IMR-90 (cell line): ENCODE measurements at regions not wholly inside any gene's neighbourhood (a gene's known extent, or its start where the extent isn't known, plus 50 kb on each side); places are given as distances from the start of the nearest gene placed in this dataset.
A peak's percentile ranks its signal among the peaks of the same experiment; 100 is the strongest.

ENCODE experiments used
- ATAC-seq: fragments of 200-7000 bp; cut with Tn5 transposase; 2 replicates; pipeline ENCODE4 v1.9.1; 2020; ENCODE audit warnings: low read depth, mild to moderate bottlenecking, moderate library complexity
- BruUV-seq: library from RNA; stranded (reverse); fragments of 400-500 nt; replicated peaks from 2 replicates; lab custom pipeline; 2021; lab: Mats Ljungman, UMichigan
- CTCF ChIA-PET: fragments of 300-600 bp; formaldehyde crosslinking; extraction: SDS; loops from one replicate; lab custom pipeline; 2021; ENCODE audit warnings: antibody characterized with exemption; lab: Yijun Ruan, JAX
- POLR2A ChIA-PET: fragments of 300-600 bp; sonication (Branson Sonifier 250); formaldehyde crosslinking; loops from one replicate; lab custom pipeline; 2022; ENCODE audit warnings: antibody characterized with exemption; ENCODE audit not compliant: unreplicated experiment; lab: Charles Lee
- DNase-seq: peaks from one replicate; pipeline ENCODE4 v3.0.0; 2013
- H2AFZ ChIP-seq: replicated peaks from 2 replicates; pipeline ENCODE3; 2013; ENCODE audit warnings: low read length, mild to moderate bottlenecking; ENCODE audit not compliant: poor library complexity
- H2AK5ac ChIP-seq: 2 replicates; pipeline ENCODE4 v1.6.1; 2013; ENCODE audit warnings: low read depth, low read length, inconsistent platforms
- H2AK9ac ChIP-seq: replicated peaks from 2 replicates; pipeline ENCODE3; 2013; ENCODE audit warnings: mild to moderate bottlenecking, low read depth, low read length, moderate library complexity; ENCODE audit not compliant: poor library complexity
- H2BK120ac ChIP-seq: 2 replicates; pipeline ENCODE4 v1.6.1; 2013; ENCODE audit warnings: low read depth, low read length, inconsistent platforms
- H2BK15ac ChIP-seq: 3 replicates; pipeline ENCODE4 v1.6.1; 2013; ENCODE audit warnings: low read depth, low read length, inconsistent platforms
- H2BK20ac ChIP-seq: 2 replicates; pipeline ENCODE4 v1.6.1; 2013; ENCODE audit warnings: low read depth, mild to moderate bottlenecking, inconsistent platforms, low read length, moderate library complexity
- H2BK5ac ChIP-seq: 2 replicates; pipeline ENCODE4 v1.6.1; 2013; ENCODE audit warnings: mild to moderate bottlenecking, low read depth, low read length, inconsistent platforms; ENCODE audit not compliant: poor library complexity, severe bottlenecking
- H3K14ac ChIP-seq: replicated peaks from 2 replicates; pipeline ENCODE4 v1.6.1; 2013; ENCODE audit warnings: low read depth, low read length, inconsistent platforms
- H3K18ac ChIP-seq: 2 replicates; pipeline ENCODE4 v1.6.1; 2013; ENCODE audit warnings: low read depth, low read length, control low read depth
- H3K23ac ChIP-seq: 2 replicates; pipeline ENCODE4 v1.6.1; 2013; ENCODE audit warnings: low read depth, low read length, inconsistent platforms
- H3K27ac ChIP-seq: 2 replicates; pipeline ENCODE4 v1.5.1; 2013; ENCODE audit warnings: mild to moderate bottlenecking, control low read depth, low read length; ENCODE audit not compliant: insufficient read depth
- H3K27me3 ChIP-seq: 2 replicates; pipeline ENCODE4 v1.6.1; 2013; ENCODE audit warnings: low read length; ENCODE audit not compliant: control insufficient read depth, insufficient read depth
- H3K36me3 ChIP-seq: 2 replicates; pipeline ENCODE4 v1.6.1; 2013; ENCODE audit warnings: low read length, mixed read lengths; ENCODE audit not compliant: control insufficient read depth, insufficient read depth
- H3K4ac ChIP-seq: 2 replicates; pipeline ENCODE4 v1.6.1; 2013; ENCODE audit warnings: low read depth, low read length, inconsistent platforms
- H3K4me1 ChIP-seq: 2 replicates; pipeline ENCODE4 v1.6.1; 2013; ENCODE audit warnings: low read length, mixed read lengths; ENCODE audit not compliant: control insufficient read depth, insufficient read depth
- H3K4me2 ChIP-seq: 2 replicates; pipeline ENCODE4 v1.6.1; 2013; ENCODE audit warnings: low read depth, mild to moderate bottlenecking, control low read depth, low read length, moderate library complexity
- H3K4me3 ChIP-seq: 2 replicates; pipeline ENCODE4 v1.5.1; 2013; ENCODE audit warnings: low read depth, mild to moderate bottlenecking, control low read depth, low read length, moderate library complexity; ENCODE audit not compliant: insufficient read depth
- H3K56ac ChIP-seq: 2 replicates; pipeline ENCODE4 v1.6.1; 2013; ENCODE audit warnings: low read length, inconsistent platforms; ENCODE audit not compliant: insufficient read depth; ENCODE audit errors: extremely low read depth
- H3K79me1 ChIP-seq, 2 experiments: 2 replicates each; pipeline ENCODE4 v1.6.1; 2013; ENCODE audit warnings: low read length in 2 of 2, inconsistent platforms in 1 of 2, low read depth in 1 of 2
- H3K9ac ChIP-seq: 2 replicates; pipeline ENCODE4 v1.6.1; 2013; ENCODE audit warnings: low read depth, low read length, control low read depth
- H3K9me1 ChIP-seq: 2 replicates; pipeline ENCODE4 v1.6.1; 2013; ENCODE audit warnings: low read length, inconsistent platforms; ENCODE audit not compliant: insufficient read depth
- H3K9me3 ChIP-seq: 2 replicates; pipeline ENCODE4 v1.6.1; 2013; ENCODE audit warnings: low read length; ENCODE audit not compliant: control insufficient read depth, insufficient read depth
- H4K20me1 ChIP-seq: 2 replicates; pipeline ENCODE4 v1.6.1; 2013; ENCODE audit warnings: low read length, inconsistent platforms; ENCODE audit not compliant: insufficient read depth
- H4K5ac ChIP-seq: 2 replicates; pipeline ENCODE4 v1.6.1; 2013; ENCODE audit warnings: mild to moderate bottlenecking, low read depth, low read length, control low read depth
- H4K8ac ChIP-seq, 2 experiments: 2 replicates each; pipeline ENCODE4 v1.6.1; 2013; ENCODE audit warnings: low read depth in 2 of 2, low read length in 2 of 2, control low read depth in 1 of 2, inconsistent platforms in 1 of 2
- H4K91ac ChIP-seq: 2 replicates; pipeline ENCODE4 v1.6.1; 2013; ENCODE audit warnings: low read depth, low read length, inconsistent platforms; ENCODE audit not compliant: insufficient read depth
- BHLHE40 ChIP-seq: fragments of 150-350 bp; IDR thresholded peaks from 2 replicates; pipeline ENCODE4 v1.6.1; 2016; ENCODE audit warnings: mild to moderate bottlenecking, low read depth, low read length
- CEBPB ChIP-seq: IDR thresholded peaks from 2 replicates; pipeline ENCODE4 v1.6.1; 2012; ENCODE audit warnings: low read depth, low read length, improper control_type of control experiment
- CHD1 ChIP-seq: IDR thresholded peaks from 2 replicates; pipeline ENCODE4 v1.6.1; 2012; ENCODE audit warnings: low read depth, low read length, improper control_type of control experiment
- ELK1 ChIP-seq: fragments of 150-350 bp; IDR thresholded peaks from 2 replicates; pipeline ENCODE4 v1.6.1; 2016; ENCODE audit warnings: low read depth, mild to moderate bottlenecking, low read length, moderate library complexity, borderline replicate concordance
- FOS ChIP-seq: fragments of 150-350 bp; IDR thresholded peaks from 2 replicates; pipeline ENCODE4 v1.6.1; 2016; ENCODE audit warnings: low read depth, low read length
- MAFK ChIP-seq: IDR thresholded peaks from 2 replicates; pipeline ENCODE4 v1.6.1; 2012; ENCODE audit warnings: low read depth, low read length, improper control_type of control experiment
- MAZ ChIP-seq: IDR thresholded peaks from 2 replicates; pipeline ENCODE4 v1.6.1; 2012; ENCODE audit warnings: low read depth, mild to moderate bottlenecking, low read length, improper control_type of control experiment, moderate library complexity, borderline replicate concordance
- MXI1 ChIP-seq: IDR thresholded peaks from 2 replicates; pipeline ENCODE4 v1.6.1; 2012; ENCODE audit warnings: low read depth, mild to moderate bottlenecking, low read length, moderate library complexity, borderline replicate concordance
- POLR2A ChIP-seq: IDR thresholded peaks from 2 replicates; pipeline ENCODE4 v1.6.1; 2012; ENCODE audit warnings: mild to moderate bottlenecking, low read depth, low read length
- RAD21 ChIP-seq: IDR thresholded peaks from 2 replicates; pipeline ENCODE4 v1.6.1; 2012; ENCODE audit warnings: low read length, improper control_type of control experiment
- RCOR1 ChIP-seq: IDR thresholded peaks from 2 replicates; pipeline ENCODE4 v1.6.1; 2012; ENCODE audit warnings: mild to moderate bottlenecking, low read length, improper control_type of control experiment; ENCODE audit not compliant: insufficient replicate concordance
- RFX5 ChIP-seq: IDR thresholded peaks from 2 replicates; pipeline ENCODE4 v1.8.0; 2012; ENCODE audit warnings: low read depth, mild to moderate bottlenecking, low read length, moderate library complexity
- SMC3 ChIP-seq: fragments of 150-350 bp; IDR thresholded peaks from 2 replicates; pipeline ENCODE4 v1.6.1; 2016; ENCODE audit warnings: low read depth, mild to moderate bottlenecking, antibody characterized with exemption, low read length, moderate library complexity
- USF2 ChIP-seq: fragments of 150-350 bp; IDR thresholded peaks from 2 replicates; pipeline ENCODE4 v1.6.1; 2017; ENCODE audit warnings: mild to moderate bottlenecking, antibody characterized with exemption, low read length, low read depth
- WGBS, 2 experiments: methylation state at CpG; one replicate each; pipeline versions ENCODE4 v1.1.5 to v1.1.7; 2013; ENCODE audit warnings: missing lambda C conversion rate in 2 of 2; ENCODE audit not compliant: insufficient read length in 1 of 2; ENCODE audit errors: extremely low coverage in 2 of 2; 5-methylcytosine and 5-hydroxymethylcytosine counted together
- dilution Hi-C: fragments of 300-500 bp; cut with HindIII; formaldehyde crosslinking; loops from one replicate; pipeline ENCODE4 v1.14.3; 2018; ENCODE audit warnings: low sequenced_read_pairs; ENCODE audit not compliant: unreplicated experiment
- in situ Hi-C: fragments of 300-500 bp; cut with MboI; formaldehyde crosslinking; loops from 3 replicates; pipeline ENCODE4 v1.14.3; 2019; ENCODE audit warnings: low sequenced_read_pairs, inconsistent platforms, mixed read lengths
- intact Hi-C: fragments of 100-400 bp; cut with micrococcal nuclease; formaldehyde crosslinking; loops from 2 replicates; pipeline ENCODE4 v1.10.0; 2022

GRCh38 chr1:199085903-199086302 lies 447.1 kb downstream of the PTPRC start:
- no peak overlapping the region for H2AFZ ChIP-seq
- H3K79me1 ChIP-seq = 0 out of 4 replicates have a peak, but pooled peaks cover 0 to 3% of the 10 kb centered on the region in 2 experiments
- no peak for TF ChIP-seq MAFK
- TF ChIP-seq ELK1 = no peak
- TF ChIP-seq RCOR1 = no peak
- TF ChIP-seq BHLHE40 = no peak
- no peak for TF ChIP-seq MAZ
- TF ChIP-seq SMC3 = no peak
- TF ChIP-seq RFX5 = no peak
- TF ChIP-seq USF2 = no peak
- no peak for TF ChIP-seq RAD21
- no peak for TF ChIP-seq MXI1
- no peak for TF ChIP-seq FOS
- no peak for TF ChIP-seq CEBPB
- TF ChIP-seq CHD1 = no peak
- no peak for TF ChIP-seq POLR2A
- no peak for DNase-seq
- in situ Hi-C loops (no loop called here), dilution Hi-C loops (no loop called here), intact Hi-C loops (no loop called here)
- no peak overlapping the region for H3K18ac ChIP-seq
- no peaks in the 10 kb centered on the region for H3K27me3 ChIP-seq
- H4K20me1 ChIP-seq = no peaks in the 10 kb centered on the region
- no peak overlapping the region for H2BK20ac ChIP-seq
- BruUV-seq = no TSS peak
- no peak overlapping the region for H4K91ac ChIP-seq
- no peak overlapping the region for H3K9ac ChIP-seq
- 100% methylated on average over 2 of the region's 4 CpGs; no CpG with 5 or more reads in 1 of the 2 experiments for WGBS, 2 experiments
- H2BK120ac ChIP-seq = no peak overlapping the region
- ChIA-PET CTCF (interaction anchor here (0.9 kb wide), 1 partner anchor 27 kb away, joined by 4 read pairs; no protein-coding TSS in a partner anchor), POLR2A (no interaction called here)
- no peak for ATAC-seq
- H3K36me3 ChIP-seq = no peaks in the 10 kb centered on the region
- peak overlapping the region; percentile 88; the same call in 1 of the 3 replicates for H2BK15ac ChIP-seq
- H4K8ac ChIP-seq = peak overlapping the region in 1 of 2 experiments; percentile 83; a peak in 2 of 4 replicates
- no peak overlapping the region for H3K27ac ChIP-seq
- H2AK5ac ChIP-seq = no peak overlapping the region
- H3K9me3 ChIP-seq = no peaks in the 10 kb centered on the region
- no peak overlapping the region for H2BK5ac ChIP-seq
- no peak overlapping the region for H3K56ac ChIP-seq
- H3K4me3 ChIP-seq = no peak overlapping the region
- no peak overlapping the region for H3K23ac ChIP-seq
- H3K9me1 ChIP-seq = peaks cover 9% of the 10 kb centered on the region
- H3K14ac ChIP-seq = no peak overlapping the region
- no peak overlapping the region for H4K5ac ChIP-seq
- no peak overlapping the region for H3K4me2 ChIP-seq
- no peak overlapping the region for H3K4ac ChIP-seq
- H3K4me1 ChIP-seq = peaks cover 6% of the 10 kb centered on the region
- no peak overlapping the region for H2AK9ac ChIP-seq
